ENCODE measurements at regions not wholly inside any gene's neighbourhood (a gene's known extent, or its start where the extent isn't known, plus 50 kb on each side); places are given as distances from the start of the nearest gene placed in this dataset.

- DNase-seq (ENCODE audit: low read depth, low spot score), result no peak
- Histone ChIP-seq H3K27ac (ENCODE audit: low read length) (no peak overlapping the region), H3K36me3 (ENCODE audit: control insufficient read depth, insufficient read depth, low read length) (no peaks in the 10 kb centered on the region), H3K4me3 (ENCODE audit: low read depth in 2 of 2, low read length in 2 of 2) (no peak overlapping the region), H3K4me1 (ENCODE audit: control insufficient read depth, insufficient read depth, low read length) (no peaks in the 10 kb centered on the region), H3K9me3 (ENCODE audit: control insufficient read depth, insufficient read depth, low read depth, low read length) (no peaks in the 10 kb centered on the region), H3K27me3 (ENCODE audit: control insufficient read depth, insufficient read depth, low read length) (no peaks in the 10 kb centered on the region)
- in situ Hi-C loops (cut with HindIII; ENCODE audit: low pct_unique_long_range_greater_than_20kb, low sequenced_read_pairs) (no loop called here), intact Hi-C loops (cut with micrococcal nuclease; ENCODE audit: unreplicated experiment) (no loop called here)
- ATAC-seq, result no peak
- POLR2A ChIA-PET, result no interaction called here
- BruUV-seq (replicated peaks), result no TSS peak
- no peak for TF ChIP-seq REST (IDR thresholded peaks at IDR 0.05; ENCODE audit: insufficient read depth in 1 of 2, low read depth in 2 of 2, low read length in 1 of 2)
- no peak for TF ChIP-seq TCF7L2 (IDR thresholded peaks at IDR 0.05; ENCODE audit: low read depth, low read length)
- TF ChIP-seq POLR2AphosphoS5 (IDR thresholded peaks at IDR 0.05; ENCODE audit: low read depth, low read length), result no peak
- TF ChIP-seq, protein P1, sequence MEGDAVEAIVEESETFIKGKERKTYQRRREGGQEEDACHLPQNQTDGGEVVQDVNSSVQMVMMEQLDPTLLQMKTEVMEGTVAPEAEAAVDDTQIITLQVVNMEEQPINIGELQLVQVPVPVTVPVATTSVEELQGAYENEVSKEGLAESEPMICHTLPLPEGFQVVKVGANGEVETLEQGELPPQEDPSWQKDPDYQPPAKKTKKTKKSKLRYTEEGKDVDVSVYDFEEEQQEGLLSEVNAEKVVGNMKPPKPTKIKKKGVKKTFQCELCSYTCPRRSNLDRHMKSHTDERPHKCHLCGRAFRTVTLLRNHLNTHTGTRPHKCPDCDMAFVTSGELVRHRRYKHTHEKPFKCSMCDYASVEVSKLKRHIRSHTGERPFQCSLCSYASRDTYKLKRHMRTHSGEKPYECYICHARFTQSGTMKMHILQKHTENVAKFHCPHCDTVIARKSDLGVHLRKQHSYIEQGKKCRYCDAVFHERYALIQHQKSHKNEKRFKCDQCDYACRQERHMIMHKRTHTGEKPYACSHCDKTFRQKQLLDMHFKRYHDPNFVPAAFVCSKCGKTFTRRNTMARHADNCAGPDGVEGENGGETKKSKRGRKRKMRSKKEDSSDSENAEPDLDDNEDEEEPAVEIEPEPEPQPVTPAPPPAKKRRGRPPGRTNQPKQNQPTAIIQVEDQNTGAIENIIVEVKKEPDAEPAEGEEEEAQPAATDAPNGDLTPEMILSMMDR (IDR thresholded peaks at IDR 0.05), result no peak
- TF ChIP-seq SIN3A (IDR thresholded peaks at IDR 0.05; ENCODE audit: borderline replicate concordance, insufficient read depth, low read depth, low read length), result no peak
- CTCF ChIA-PET, result interaction anchor here (0.6 kb wide), 1 partner anchor 377 kb away, joined by 4 read pairs; no protein-coding TSS in a partner anchor
Observed at GRCh38 chr14:101178184-101179072, 274.9 kb upstream of the RTL1 start.

DNA sequence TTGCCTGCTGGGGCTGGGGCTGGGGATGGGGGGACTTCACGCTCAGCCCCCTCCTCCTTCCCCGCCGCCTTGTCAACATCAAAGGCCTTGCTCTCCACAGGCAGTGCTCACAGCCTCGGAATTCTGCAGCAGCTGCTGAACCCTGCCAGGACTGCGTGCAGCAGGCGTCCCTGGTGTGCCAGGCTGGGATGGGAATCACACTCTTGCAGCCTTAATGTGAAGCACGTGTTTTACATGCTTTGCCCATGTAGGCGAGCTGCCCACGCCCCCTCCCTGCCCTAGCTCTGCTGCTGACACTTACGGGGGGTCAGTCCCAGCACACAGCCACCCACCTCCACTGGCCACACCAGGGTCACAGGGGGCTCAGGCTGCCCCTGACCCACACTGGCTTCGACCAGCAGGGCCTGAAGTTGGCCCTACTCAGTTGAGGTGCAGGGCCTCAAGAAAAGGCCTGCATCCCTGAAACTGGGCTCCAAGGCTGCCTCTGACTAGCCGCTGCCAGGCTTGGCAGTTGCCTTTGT, 276.2 kb upstream of the RTL1 start:
- no peak overlapping the region for H3K27ac ChIP-seq (ENCODE audit: low read length)

More for the DNA sequence above, 276.2 kb upstream of the RTL1 start:
- Histone ChIP-seq H3K9me3 (ENCODE audit: control insufficient read depth, insufficient read depth, low read depth, low read length) (no peaks in the 10 kb centered on the region), H3K4me1 (ENCODE audit: control insufficient read depth, insufficient read depth, low read length) (no peaks in the 10 kb centered on the region), H3K4me3 (ENCODE audit: low read depth in 2 of 2, low read length in 2 of 2) (no peak overlapping the region), H3K36me3 (ENCODE audit: control insufficient read depth, insufficient read depth, low read length) (no peaks in the 10 kb centered on the region), H3K27me3 (ENCODE audit: control insufficient read depth, insufficient read depth, low read length) (no peaks in the 10 kb centered on the region)
- POLR2A ChIA-PET, result no interaction called here
- CTCF ChIA-PET, result no interaction called here
- no peak for TF ChIP-seq POLR2AphosphoS5 (IDR thresholded peaks at IDR 0.05; ENCODE audit: low read depth, low read length)
- TF ChIP-seq, protein P1 (IDR thresholded peaks at IDR 0.05), result no peak
- no peak for TF ChIP-seq REST (IDR thresholded peaks at IDR 0.05; ENCODE audit: insufficient read depth in 1 of 2, low read depth in 2 of 2, low read length in 1 of 2)
- no peak for TF ChIP-seq TCF7L2 (IDR thresholded peaks at IDR 0.05; ENCODE audit: low read depth, low read length)
- no peak for TF ChIP-seq SIN3A (IDR thresholded peaks at IDR 0.05; ENCODE audit: borderline replicate concordance, insufficient read depth, low read depth, low read length)
- ATAC-seq (no peak), DNase-seq (ENCODE audit: low read depth, low spot score) (no peak)
- in situ Hi-C loops (cut with HindIII; ENCODE audit: low pct_unique_long_range_greater_than_20kb, low sequenced_read_pairs) (no loop called here), intact Hi-C loops (cut with micrococcal nuclease; ENCODE audit: unreplicated experiment) (no loop called here)
- BruUV-seq (replicated peaks), result no TSS peak

Measured in Panc1 (cell line).